ENCODE measurements at regions not wholly inside any gene's neighbourhood (a gene's known extent, or its start where the extent isn't known, plus 50 kb on each side); places are given as distances from the start of the nearest gene placed in this dataset.

DNA sequence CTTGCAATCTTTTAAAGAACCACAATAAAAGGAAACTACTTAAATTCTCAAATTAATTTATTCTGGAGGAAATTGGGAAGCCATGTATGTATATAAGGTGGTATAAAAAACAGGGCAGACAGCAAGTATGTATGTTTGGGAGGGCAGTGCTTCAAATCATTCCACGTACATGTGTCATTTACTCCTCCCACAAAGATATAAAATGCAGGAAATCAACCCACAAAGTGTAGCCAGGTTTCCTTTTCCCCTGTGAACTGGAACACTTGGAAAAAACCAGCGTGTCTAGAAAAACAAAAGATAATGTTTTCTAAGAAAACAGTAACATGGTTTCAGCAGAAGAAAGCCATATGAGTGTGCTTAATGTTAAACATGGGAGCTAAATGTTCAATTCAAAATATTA, 156.7 kb upstream of the FAM47A start:
- WGBS (ENCODE audit: insufficient coverage, low coverage, low lambda C conversion rate, missing lambda C conversion rate), result 14% methylated on average over 2 of the region's 2 CpGs
- no peaks in the 10 kb centered on the region for H3K9me3 ChIP-seq
- no peak for DNase-seq
- ATAC-seq, result no peak
- TF ChIP-seq CTCF (IDR thresholded peaks at IDR 0.05), result no peak
- TF ChIP-seq POLR2A (IDR thresholded peaks at IDR 0.05), result no peak
- H3K4me1 ChIP-seq, result no peaks in the 10 kb centered on the region
- H3K4me3 ChIP-seq, result no peak overlapping the region
- H3K36me3 ChIP-seq, result no peaks in the 10 kb centered on the region
- H3K27me3 ChIP-seq, result peaks cover 0 to 5% of the 10 kb centered on the region in 2 donors
- intact Hi-C loops (cut with DNase I), result no loop called here
- H3K27ac ChIP-seq, result no peak overlapping the region

DNA sequence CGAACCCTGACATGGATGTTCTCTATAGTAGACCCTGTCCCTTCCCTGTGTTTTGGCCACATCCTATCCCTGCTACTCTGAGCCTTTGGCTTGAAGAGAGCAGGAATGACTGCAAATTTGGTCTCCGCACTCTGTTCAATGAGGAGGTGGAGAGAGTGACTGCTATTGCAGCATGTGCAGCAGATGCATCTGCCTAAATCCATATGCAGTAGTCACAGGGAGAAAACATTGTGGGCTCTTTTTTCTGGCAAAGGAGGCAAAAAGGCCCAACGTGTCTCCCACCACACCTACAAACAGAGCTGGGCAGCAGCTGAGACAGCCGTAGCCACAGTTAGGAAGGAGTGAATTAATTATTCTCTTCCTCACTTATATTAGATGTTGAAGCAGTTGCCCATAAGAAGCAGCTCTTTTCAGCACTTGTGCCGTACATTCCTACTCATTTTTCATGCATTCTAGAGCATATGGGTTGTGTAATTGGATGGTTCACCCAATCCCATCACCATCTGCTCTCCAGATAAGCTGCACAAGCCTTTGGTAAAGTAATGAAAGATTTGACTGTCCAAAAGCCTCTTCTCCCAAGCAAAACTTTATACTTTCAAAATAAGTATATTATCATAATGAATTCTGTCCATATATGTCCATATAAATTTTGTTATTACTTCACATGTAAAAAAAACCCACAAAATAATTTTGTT, 147.9 kb upstream of the FAM47A start:
- 42% methylated on average over 4 of the region's 5 CpGs for WGBS (ENCODE audit: insufficient coverage, low coverage, low lambda C conversion rate, missing lambda C conversion rate)
- no peaks in the 10 kb centered on the region for H3K36me3 ChIP-seq
- H3K27me3 ChIP-seq, result peaks cover 0 to 4% of the 10 kb centered on the region in 2 donors
- intact Hi-C loops (cut with DNase I), result no loop called here
- no peaks in the 10 kb centered on the region for H3K9me3 ChIP-seq
- no peak overlapping the region for H3K4me3 ChIP-seq
- no peaks in the 10 kb centered on the region for H3K4me1 ChIP-seq
- no peak for ATAC-seq
- TF ChIP-seq POLR2A (IDR thresholded peaks at IDR 0.05) (no peak), CTCF (IDR thresholded peaks at IDR 0.05) (no peak)
- DNase-seq, result no peak
- H3K27ac ChIP-seq, result no peak overlapping the region

DNA sequence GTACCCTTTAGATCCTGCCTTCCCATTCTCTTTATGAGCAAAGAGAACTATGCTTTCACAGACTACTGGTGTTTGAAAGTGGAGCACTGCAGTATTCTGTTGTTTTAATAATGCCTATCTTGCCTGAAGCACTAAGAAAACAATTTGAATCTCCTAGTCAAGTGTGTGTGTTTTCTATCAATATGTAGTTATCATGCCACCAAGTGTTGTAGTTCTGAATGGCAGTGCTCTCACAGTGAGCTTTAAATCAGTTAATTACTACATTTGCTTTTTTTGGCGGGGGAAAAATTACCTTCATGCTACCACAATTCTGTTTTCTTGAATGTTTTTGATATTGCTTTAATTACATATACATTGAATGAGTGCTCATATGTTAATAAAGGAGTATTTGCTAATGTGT, 143.6 kb upstream of the FAM47A start:
- Histone ChIP-seq H3K27ac (no peak overlapping the region), H3K27me3 (peaks cover 0 to 13% of the 10 kb centered on the region in 2 donors), H3K4me1 (no peaks in the 10 kb centered on the region), H3K36me3 (no peaks in the 10 kb centered on the region), H3K4me3 (no peak overlapping the region), H3K9me3 (no peaks in the 10 kb centered on the region)
- ATAC-seq, result no peak
- 15% methylated on average over 1 of the region's 1 CpG for WGBS (ENCODE audit: insufficient coverage, low coverage, low lambda C conversion rate, missing lambda C conversion rate)
- TF ChIP-seq POLR2A (IDR thresholded peaks at IDR 0.05), result no peak
- peak in 1 of 4 donors; percentile 6 for TF ChIP-seq CTCF (IDR thresholded peaks at IDR 0.05)
- intact Hi-C loops (cut with DNase I), result no loop called here
- no peak for DNase-seq

DNA sequence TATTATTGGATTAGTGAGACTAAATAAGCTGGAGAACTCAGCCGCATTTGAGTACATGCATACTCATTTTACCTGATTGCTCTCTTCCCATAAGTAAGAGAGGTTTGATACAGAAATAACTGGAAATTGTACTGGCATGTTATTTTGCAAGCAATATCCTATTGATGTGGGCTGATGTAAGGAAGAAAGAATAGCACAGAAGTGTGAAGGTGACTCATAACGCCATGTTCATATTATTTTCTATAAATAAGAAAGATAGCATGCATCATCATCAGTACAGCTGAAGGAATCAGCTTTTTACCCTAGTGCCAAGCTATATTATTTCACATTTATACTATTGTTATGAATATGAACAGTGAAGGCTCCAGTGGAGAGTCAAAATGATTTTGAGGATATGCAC, 138.3 kb upstream of the FAM47A start:
- no peak for DNase-seq
- 67% methylated on average over 2 of the region's 2 CpGs for WGBS (ENCODE audit: insufficient coverage, low coverage, low lambda C conversion rate, missing lambda C conversion rate)
- TF ChIP-seq POLR2A (IDR thresholded peaks at IDR 0.05), result no peak
- no peak for TF ChIP-seq CTCF (IDR thresholded peaks at IDR 0.05)
- H3K27ac ChIP-seq, result no peak overlapping the region
- no peaks in the 10 kb centered on the region for H3K36me3 ChIP-seq
- ATAC-seq, result no peak
- H3K9me3 ChIP-seq, result no peaks in the 10 kb centered on the region
- intact Hi-C loops (cut with DNase I), result no loop called here
- peaks cover 0 to 13% of the 10 kb centered on the region in 2 donors for H3K27me3 ChIP-seq
- H3K4me3 ChIP-seq, result no peak overlapping the region
- H3K4me1 ChIP-seq, result no peaks in the 10 kb centered on the region

All from right lobe of liver (tissue), 6 donors.